ENCODE measurements at regions not wholly inside any gene's neighbourhood (a gene's known extent, or its start where the extent isn't known, plus 50 kb on each side); places are given as distances from the start of the nearest gene placed in this dataset.

DNA sequence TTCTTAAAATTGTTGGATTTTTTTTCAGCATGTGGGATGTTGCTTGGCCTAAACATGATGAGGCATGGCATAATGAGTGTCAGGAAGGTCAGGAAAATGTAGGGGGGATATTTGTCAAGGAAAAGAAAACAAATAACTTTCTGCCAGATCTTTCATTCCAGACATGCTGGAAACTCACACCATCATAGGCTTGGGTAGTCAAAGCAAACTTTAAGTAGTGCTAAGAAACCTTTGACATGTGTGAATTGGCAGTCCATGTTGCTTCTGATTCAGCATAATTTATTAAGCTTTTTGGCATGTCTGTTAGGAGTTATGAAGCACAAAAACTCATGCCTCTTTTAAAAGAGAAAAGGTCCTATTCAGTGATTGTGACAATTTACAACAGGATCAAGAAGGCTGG is 61.3 kb upstream of the MTAP start:
- TF ChIP-seq, protein P1, sequence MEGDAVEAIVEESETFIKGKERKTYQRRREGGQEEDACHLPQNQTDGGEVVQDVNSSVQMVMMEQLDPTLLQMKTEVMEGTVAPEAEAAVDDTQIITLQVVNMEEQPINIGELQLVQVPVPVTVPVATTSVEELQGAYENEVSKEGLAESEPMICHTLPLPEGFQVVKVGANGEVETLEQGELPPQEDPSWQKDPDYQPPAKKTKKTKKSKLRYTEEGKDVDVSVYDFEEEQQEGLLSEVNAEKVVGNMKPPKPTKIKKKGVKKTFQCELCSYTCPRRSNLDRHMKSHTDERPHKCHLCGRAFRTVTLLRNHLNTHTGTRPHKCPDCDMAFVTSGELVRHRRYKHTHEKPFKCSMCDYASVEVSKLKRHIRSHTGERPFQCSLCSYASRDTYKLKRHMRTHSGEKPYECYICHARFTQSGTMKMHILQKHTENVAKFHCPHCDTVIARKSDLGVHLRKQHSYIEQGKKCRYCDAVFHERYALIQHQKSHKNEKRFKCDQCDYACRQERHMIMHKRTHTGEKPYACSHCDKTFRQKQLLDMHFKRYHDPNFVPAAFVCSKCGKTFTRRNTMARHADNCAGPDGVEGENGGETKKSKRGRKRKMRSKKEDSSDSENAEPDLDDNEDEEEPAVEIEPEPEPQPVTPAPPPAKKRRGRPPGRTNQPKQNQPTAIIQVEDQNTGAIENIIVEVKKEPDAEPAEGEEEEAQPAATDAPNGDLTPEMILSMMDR (IDR thresholded peaks at IDR 0.05) = no peak
- TF ChIP-seq POLR2A (IDR thresholded peaks at IDR 0.05) = no peak
